Panc1 (cell line): ENCODE measurements at regions not wholly inside any gene's neighbourhood (a gene's known extent, or its start where the extent isn't known, plus 50 kb on each side); places are given as distances from the start of the nearest gene placed in this dataset.

ENCODE experiments used
- ATAC-seq: fragments of 200-7000 bp; cut with Tn5 transposase; 2 replicates; pipeline ENCODE4 v1.9.1; 2020; ENCODE audit warnings: mild to moderate bottlenecking, moderate library complexity
- BruUV-seq: library from RNA; stranded (reverse); fragments of 400-500 nt; replicated peaks from 2 replicates; lab custom pipeline; 2021; lab: Mats Ljungman, UMichigan
- CTCF ChIA-PET: fragments of 300-600 bp; sonication (Branson Sonifier 250); formaldehyde crosslinking; loops from one replicate; lab custom pipeline; 2022; ENCODE audit warnings: antibody characterized with exemption; lab: Charles Lee
- POLR2A ChIA-PET: fragments of 300-600 bp; sonication (Branson Sonifier 250); formaldehyde crosslinking; loops from one replicate; lab custom pipeline; 2022; ENCODE audit warnings: antibody characterized with exemption; lab: Charles Lee
- DNase-seq: peaks from one replicate; pipeline ENCODE4 v3.0.0-alpha.2; 2010; ENCODE audit warnings: low read depth, low spot score
- H3K27ac ChIP-seq: 2 replicates; pipeline ENCODE4 v1.5.1; 2011; ENCODE audit warnings: mild to moderate bottlenecking, low read length, inconsistent platforms
- H3K27me3 ChIP-seq: fragments of 200-500 bp; sonication (Bioruptor generic); 2 replicates; pipeline ENCODE4 v1.6.0; 2014; ENCODE audit warnings: low read length, inconsistent platforms; ENCODE audit not compliant: control insufficient read depth, insufficient read depth
- H3K36me3 ChIP-seq: fragments of 200-500 bp; sonication (Bioruptor generic); 2 replicates; pipeline ENCODE4 v1.5.1; 2014; ENCODE audit warnings: inconsistent platforms, mild to moderate bottlenecking, low read length, moderate library complexity; ENCODE audit not compliant: control insufficient read depth, insufficient read depth
- H3K4me1 ChIP-seq: 2 replicates; pipeline ENCODE4 v1.5.1; 2011; ENCODE audit warnings: inconsistent platforms, mild to moderate bottlenecking, low read length, moderate library complexity; ENCODE audit not compliant: control insufficient read depth, insufficient read depth
- H3K4me3 ChIP-seq, 2 experiments: 2 replicates each; pipeline ENCODE4 v1.5.1; 2011 to 2012; ENCODE audit warnings: low read depth in 2 of 2, low read length in 2 of 2, mild to moderate bottlenecking in 2 of 2, inconsistent platforms in 1 of 2, moderate library complexity in 1 of 2
- H3K9me3 ChIP-seq: fragments of 200-500 bp; sonication (Bioruptor generic); 2 replicates; pipeline ENCODE4 v1.5.1; 2014; ENCODE audit warnings: low read depth, mild to moderate bottlenecking, inconsistent platforms, low read length, moderate library complexity; ENCODE audit not compliant: control insufficient read depth, insufficient read depth
- CTCF ChIP-seq: fragments of 450-650 bp; IDR thresholded peaks from 2 replicates; pipeline ENCODE4 v1.5.1; 2017; ENCODE audit warnings: mild to moderate bottlenecking
- POLR2AphosphoS5 ChIP-seq: IDR thresholded peaks from 2 replicates; pipeline ENCODE4 v1.6.1; 2012; ENCODE audit warnings: mild to moderate bottlenecking, low read depth, low read length, moderate library complexity
- REST ChIP-seq, 2 experiments: IDR thresholded peaks; 2 replicates each; pipeline ENCODE4 v1.6.1; 2011 to 2012; ENCODE audit warnings: low read depth in 2 of 2, control low read depth in 1 of 2, low read length in 1 of 2, mild to moderate bottlenecking in 1 of 2, moderate library complexity in 1 of 2; ENCODE audit not compliant: insufficient read depth in 1 of 2
- SIN3A ChIP-seq: IDR thresholded peaks from 2 replicates; pipeline ENCODE4 v1.6.1; 2012; ENCODE audit warnings: low read depth, mild to moderate bottlenecking, low read length, moderate library complexity, borderline replicate concordance; ENCODE audit not compliant: insufficient read depth
- TCF7L2 ChIP-seq: IDR thresholded peaks from 2 replicates; pipeline ENCODE4 v1.6.1; 2011; ENCODE audit warnings: mild to moderate bottlenecking, low read depth, low read length, inconsistent platforms
- in situ Hi-C: cut with HindIII; loops from 2 replicates; pipeline ENCODE4 v1.10.0; 2016; ENCODE audit warnings: low sequenced_read_pairs, low pct_unique_long_range_greater_than_20kb
- intact Hi-C: fragments of 100-400 bp; cut with micrococcal nuclease; formaldehyde crosslinking; loops from one replicate; pipeline ENCODE4 v1.10.0; 2022; ENCODE audit not compliant: unreplicated experiment

GRCh38 chr16:86889974-86890373 lies 311.6 kb downstream of the FOXL1 start:
- ChIA-PET CTCF (no interaction called here), POLR2A (no interaction called here)
- BruUV-seq = no TSS peak
- in situ Hi-C loops = no loop called here
- intact Hi-C loops = no loop called here
- DNase-seq (no peak), ATAC-seq (no peak)
- Histone ChIP-seq H3K27me3 (no peaks in the 10 kb centered on the region; the same call in 1 of the 2 replicates), H3K27ac (no peak overlapping the region), H3K4me3 (no peak overlapping the region), H3K4me1 (no peaks in the 10 kb centered on the region), H3K36me3 (no peaks in the 10 kb centered on the region), H3K9me3 (no peaks in the 10 kb centered on the region)
- TF ChIP-seq CTCF = no peak
- TF ChIP-seq POLR2AphosphoS5 = no peak
- TF ChIP-seq SIN3A = no peak
- no peak for TF ChIP-seq TCF7L2
- no peak for TF ChIP-seq REST (IDR thresholded peaks at IDR 0.05; ENCODE audit: insufficient read depth in 1 of 2, low read depth in 2 of 2, low read length in 1 of 2)

- Histone ChIP-seq H3K9me3 (no peaks in the 10 kb centered on the region), H3K27me3 (no peaks in the 10 kb centered on the region; the same call in 1 of the 2 replicates), H3K4me1 (no peaks in the 10 kb centered on the region), H3K27ac (no peak overlapping the region), H3K36me3 (no peaks in the 10 kb centered on the region), H3K4me3 (no peak overlapping the region)
- ChIA-PET CTCF (no interaction called here), POLR2A (no interaction called here)
- no peak for ATAC-seq
- BruUV-seq = no TSS peak
- DNase-seq = no peak
- no peak for TF ChIP-seq CTCF
- no peak for TF ChIP-seq REST (IDR thresholded peaks at IDR 0.05; ENCODE audit: insufficient read depth in 1 of 2, low read depth in 2 of 2, low read length in 1 of 2)
- TF ChIP-seq TCF7L2 = no peak
- no peak for TF ChIP-seq SIN3A
- no peak for TF ChIP-seq POLR2AphosphoS5
- intact Hi-C loops = no loop called here
- in situ Hi-C loops = no loop called here
These were observed 312.8 kb downstream of the FOXL1 start for GRCh38 chr16:86891121-86891520.
